Neuron (in vitro differentiated cells): ENCODE measurements at regions not wholly inside any gene's neighbourhood (a gene's known extent, or its start where the extent isn't known, plus 50 kb on each side); places are given as distances from the start of the nearest gene placed in this dataset.
"Not testable (repeated sequence)": the region's sequence is repeated elsewhere in the genome, so short reads cannot be mapped to it uniquely, and the experiment has no call there.

ENCODE experiments used
- H2AFZ ChIP-seq: one replicate; pipeline ENCODE4 v1.6.1; 2013; ENCODE audit warnings: low read depth, mild to moderate bottlenecking, inconsistent platforms, low read length, moderate library complexity
- H3K27me3 ChIP-seq: one replicate; pipeline ENCODE4 v1.6.1; 2013; ENCODE audit warnings: low read length; ENCODE audit not compliant: insufficient read depth
- H3K36me3 ChIP-seq: one replicate; pipeline ENCODE4 v1.6.1; 2013; ENCODE audit warnings: low read length; ENCODE audit not compliant: insufficient read depth
- H3K4me1 ChIP-seq: one replicate; pipeline ENCODE4 v1.6.1; 2013; ENCODE audit warnings: low read length; ENCODE audit not compliant: insufficient read depth
- H3K4me3 ChIP-seq: 2 replicates; pipeline ENCODE4 v1.5.1; 2013; ENCODE audit warnings: mild to moderate bottlenecking, low read length, moderate library complexity
- H3K9me3 ChIP-seq: one replicate; pipeline ENCODE4 v1.6.1; 2013; ENCODE audit warnings: low read length

GRCh38 chr1:149713513-149713912, 69.0 kb upstream of the FCGR1A start:
- not testable (repeated sequence) for H3K4me3 ChIP-seq, H2AFZ ChIP-seq, H3K9me3 ChIP-seq, H3K27me3 ChIP-seq, H3K4me1 ChIP-seq, H3K36me3 ChIP-seq

GRCh38 chr1:149713952-149714351, 68.5 kb upstream of the FCGR1A start:
- H3K27me3 ChIP-seq, H2AFZ ChIP-seq, H3K4me1 ChIP-seq, H3K36me3 ChIP-seq, H3K4me3 ChIP-seq, H3K9me3 ChIP-seq: not testable (repeated sequence)

DNA sequence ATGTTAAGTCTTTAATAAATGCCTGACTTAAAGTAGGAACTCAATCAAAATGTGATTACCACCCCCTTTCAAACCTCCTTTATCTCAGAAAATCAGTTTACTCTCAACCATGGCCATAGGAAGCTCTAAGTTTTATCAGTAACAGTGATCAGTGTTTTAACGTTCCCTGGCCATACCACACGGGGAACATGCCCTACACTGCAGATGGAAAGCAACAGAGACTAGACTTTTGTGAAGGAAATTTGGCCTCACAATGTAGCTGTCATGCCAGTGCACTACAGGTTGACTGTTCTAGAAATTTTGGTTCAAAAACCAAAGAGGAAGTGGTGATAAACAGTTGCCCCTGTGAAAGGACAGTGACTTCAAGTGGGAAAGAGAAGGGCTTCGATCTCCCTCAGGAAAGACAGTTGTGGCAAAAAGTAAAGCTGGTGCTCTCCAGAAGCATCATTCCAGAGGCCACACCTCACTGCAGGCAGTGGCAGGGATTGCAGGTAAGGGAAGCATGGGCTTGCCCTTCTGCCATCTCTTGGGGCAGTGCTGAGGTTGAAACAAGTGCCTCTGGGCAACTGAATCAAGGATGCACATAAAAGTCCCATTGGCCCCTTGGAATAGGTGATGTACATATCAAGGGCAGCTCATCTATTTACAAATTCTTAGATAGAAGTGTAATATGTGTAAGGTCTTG, 57.7 kb upstream of the FCGR1A start:
- not testable (repeated sequence) for H3K36me3 ChIP-seq, H3K27me3 ChIP-seq, H2AFZ ChIP-seq, H3K4me3 ChIP-seq, H3K9me3 ChIP-seq, H3K4me1 ChIP-seq

DNA sequence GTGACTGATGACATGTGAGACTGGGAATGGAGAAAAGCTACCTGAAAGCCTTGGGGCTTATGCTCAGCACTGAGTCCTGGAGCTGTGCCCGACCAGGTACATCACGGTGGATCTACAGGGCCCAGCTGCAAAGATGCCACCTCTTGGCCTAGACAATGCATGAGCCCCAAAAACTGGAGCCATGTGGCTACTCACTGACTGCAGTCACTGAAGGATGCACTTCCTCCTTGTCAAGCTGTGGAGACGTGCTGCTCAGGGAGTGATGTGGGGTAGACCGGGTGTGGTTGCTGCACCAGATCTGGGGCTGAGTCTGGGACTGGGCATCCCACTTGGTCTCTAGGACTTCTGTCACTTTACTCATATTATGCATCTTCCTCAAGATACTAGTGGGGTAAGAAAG, 55.8 kb upstream of the FCGR1A start:
- H3K4me1 ChIP-seq, H3K4me3 ChIP-seq, H3K27me3 ChIP-seq, H3K9me3 ChIP-seq, H3K36me3 ChIP-seq, H2AFZ ChIP-seq: not testable (repeated sequence)

- H3K9me3 ChIP-seq, H3K4me1 ChIP-seq, H3K4me3 ChIP-seq, H2AFZ ChIP-seq, H3K27me3 ChIP-seq, H3K36me3 ChIP-seq: not testable (repeated sequence)
Observed at GRCh38 chr1:149728598-149728997, 53.9 kb upstream of the FCGR1A start.
